ENCODE measurements at regions not wholly inside any gene's neighbourhood (a gene's known extent, or its start where the extent isn't known, plus 50 kb on each side); places are given as distances from the start of the nearest gene placed in this dataset.

- in situ Hi-C loops (cut with HindIII; ENCODE audit: low pct_ligation_motif_present, low sequenced_read_pairs) = no loop called here
- H3K36me3 ChIP-seq (replicated peaks) = no peaks in the 10 kb centered on the region
These were observed 1381.4 kb upstream of the CDH6 start for GRCh38 chr5:29811914-29812679.

GRCh38 chr5:29805804-29806203 is 1387.7 kb upstream of the CDH6 start:
- TF ChIP-seq, protein P1, sequence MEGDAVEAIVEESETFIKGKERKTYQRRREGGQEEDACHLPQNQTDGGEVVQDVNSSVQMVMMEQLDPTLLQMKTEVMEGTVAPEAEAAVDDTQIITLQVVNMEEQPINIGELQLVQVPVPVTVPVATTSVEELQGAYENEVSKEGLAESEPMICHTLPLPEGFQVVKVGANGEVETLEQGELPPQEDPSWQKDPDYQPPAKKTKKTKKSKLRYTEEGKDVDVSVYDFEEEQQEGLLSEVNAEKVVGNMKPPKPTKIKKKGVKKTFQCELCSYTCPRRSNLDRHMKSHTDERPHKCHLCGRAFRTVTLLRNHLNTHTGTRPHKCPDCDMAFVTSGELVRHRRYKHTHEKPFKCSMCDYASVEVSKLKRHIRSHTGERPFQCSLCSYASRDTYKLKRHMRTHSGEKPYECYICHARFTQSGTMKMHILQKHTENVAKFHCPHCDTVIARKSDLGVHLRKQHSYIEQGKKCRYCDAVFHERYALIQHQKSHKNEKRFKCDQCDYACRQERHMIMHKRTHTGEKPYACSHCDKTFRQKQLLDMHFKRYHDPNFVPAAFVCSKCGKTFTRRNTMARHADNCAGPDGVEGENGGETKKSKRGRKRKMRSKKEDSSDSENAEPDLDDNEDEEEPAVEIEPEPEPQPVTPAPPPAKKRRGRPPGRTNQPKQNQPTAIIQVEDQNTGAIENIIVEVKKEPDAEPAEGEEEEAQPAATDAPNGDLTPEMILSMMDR (IDR thresholded peaks at IDR 0.05; ENCODE audit: low read depth, low read length, missing control alignments) = no peak
- DNase-seq = no peak
- Histone ChIP-seq H3K27ac (no peak overlapping the region), H3K27me3 (replicated peaks) (no peaks in the 10 kb centered on the region), H3K36me3 (replicated peaks) (no peaks in the 10 kb centered on the region), H3K4me3 (ENCODE audit: low read depth, low read length) (no peak overlapping the region)
- in situ Hi-C loops (cut with HindIII; ENCODE audit: low pct_ligation_motif_present, low sequenced_read_pairs) = no loop called here

More at GRCh38 chr5:29811914-29812679, 1381.4 kb upstream of the CDH6 start:
- Histone ChIP-seq H3K4me3 (ENCODE audit: low read depth, low read length) (no peak overlapping the region), H3K27me3 (replicated peaks) (no peaks in the 10 kb centered on the region), H3K27ac (no peak overlapping the region)
- DNase-seq = no peak
- TF ChIP-seq, protein P1 (IDR thresholded peaks at IDR 0.05; ENCODE audit: low read depth, low read length, missing control alignments) = no peak

- H3K36me3 ChIP-seq (replicated peaks) = no peaks in the 10 kb centered on the region
- H3K4me3 ChIP-seq (ENCODE audit: low read depth, low read length) = no peak overlapping the region
- H3K27ac ChIP-seq = no peak overlapping the region
- TF ChIP-seq, protein P1 (IDR thresholded peaks at IDR 0.05; ENCODE audit: low read depth, low read length, missing control alignments) = no peak
- no peaks in the 10 kb centered on the region for H3K27me3 ChIP-seq (replicated peaks)
- DNase-seq = no peak
- in situ Hi-C loops (cut with HindIII; ENCODE audit: low pct_ligation_motif_present, low sequenced_read_pairs) = no loop called here
These were observed 1392.7 kb upstream of the CDH6 start for GRCh38 chr5:29800752-29801151.

DNA sequence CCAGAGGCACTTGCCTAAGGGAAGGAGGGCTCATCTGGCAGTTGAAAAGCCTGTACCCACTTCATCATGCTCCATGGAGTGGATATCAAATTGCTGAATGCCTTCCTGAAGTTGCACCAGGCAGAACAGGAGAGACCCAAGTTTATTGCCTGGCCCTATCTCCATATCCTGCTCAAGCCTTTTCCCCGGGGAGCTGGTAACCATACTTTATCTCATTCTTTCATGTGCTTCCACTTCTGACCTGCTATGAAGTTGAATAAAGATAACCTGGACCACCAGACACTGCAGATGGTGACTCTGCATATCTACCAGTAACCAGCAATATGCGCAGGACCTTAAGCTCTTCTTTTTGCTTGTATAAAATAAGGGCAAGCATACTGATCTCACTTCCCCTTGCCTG is 1397.5 kb upstream of the CDH6 start:
- H3K36me3 ChIP-seq (replicated peaks) = no peaks in the 10 kb centered on the region
- no peak for DNase-seq
- no peak overlapping the region for H3K27ac ChIP-seq
- in situ Hi-C loops (cut with HindIII; ENCODE audit: low pct_ligation_motif_present, low sequenced_read_pairs) = no loop called here
- H3K27me3 ChIP-seq (replicated peaks) = no peaks in the 10 kb centered on the region
- no peak overlapping the region for H3K4me3 ChIP-seq (ENCODE audit: low read depth, low read length)
- TF ChIP-seq, protein P1 (IDR thresholded peaks at IDR 0.05; ENCODE audit: low read depth, low read length, missing control alignments) = no peak

DNA sequence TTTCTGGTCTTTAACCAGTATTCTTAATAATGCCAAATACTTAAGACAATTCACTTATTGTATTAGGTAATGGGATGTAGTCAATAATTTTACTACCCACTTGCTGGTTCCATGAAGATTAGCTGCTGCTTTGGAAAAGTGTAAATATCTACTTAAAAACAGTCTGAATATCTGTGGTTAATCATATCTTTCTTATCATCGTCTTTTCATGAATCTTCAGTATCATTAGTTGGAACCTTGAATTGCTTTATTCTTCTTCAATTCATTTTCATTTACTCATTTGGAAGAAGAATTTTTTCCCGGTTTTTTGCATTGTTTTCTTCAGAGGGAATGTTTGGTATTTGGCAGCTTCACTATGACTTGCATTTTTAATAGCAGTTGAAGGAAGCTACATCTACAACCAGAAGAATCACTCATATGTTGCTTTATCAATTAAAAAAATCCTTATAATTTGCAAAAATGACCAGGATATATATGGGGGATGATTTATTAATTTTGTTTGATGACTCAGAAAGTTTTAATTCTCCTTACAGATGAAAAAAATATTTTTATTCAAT is 1398.3 kb upstream of the CDH6 start:
- DNase-seq = no peak
- no peaks in the 10 kb centered on the region for H3K36me3 ChIP-seq (replicated peaks)
- no peaks in the 10 kb centered on the region for H3K27me3 ChIP-seq (replicated peaks)
- no peak overlapping the region for H3K27ac ChIP-seq
- in situ Hi-C loops (cut with HindIII; ENCODE audit: low pct_ligation_motif_present, low sequenced_read_pairs) = no loop called here
- TF ChIP-seq, protein P1 (IDR thresholded peaks at IDR 0.05; ENCODE audit: low read depth, low read length, missing control alignments) = no peak
- H3K4me3 ChIP-seq (ENCODE audit: low read depth, low read length) = no peak overlapping the region

Measured in brain microvascular endothelial cell (primary cell).